SK-N-SH treated with all-trans-retinoic acid at 6 μM for 48 hours (cell line): ENCODE measurements at regions not wholly inside any gene's neighbourhood (a gene's known extent, or its start where the extent isn't known, plus 50 kb on each side); places are given as distances from the start of the nearest gene placed in this dataset.

ENCODE experiments used
- ATAC-seq: fragments of 200-7000 bp; cut with Tn5 transposase; 3 replicates; pipeline ENCODE4 v1.9.1; 2020; ENCODE audit warnings: mild to moderate bottlenecking, moderate library complexity
- BACH2 ChIP-seq: fragments of 250-450 bp; sonication (Bioruptor Pico); IDR thresholded peaks from 2 replicates; pipeline ENCODE4 v1.9.0; 2021; ENCODE audit warnings: mild to moderate bottlenecking, borderline replicate concordance
- CSDC2 ChIP-seq: fragments of 250-450 bp; sonication (Bioruptor Pico); IDR thresholded peaks from 2 replicates; pipeline ENCODE4 v1.5.0; 2020; ENCODE audit warnings: mild to moderate bottlenecking, moderate library complexity
- ESRRG ChIP-seq: fragments of 250-450 bp; sonication (Bioruptor Pico); IDR thresholded peaks from 2 replicates; pipeline ENCODE4 v1.6.1; 2021; ENCODE audit warnings: mild to moderate bottlenecking
- GLIS3 ChIP-seq: fragments of 250-450 bp; sonication (Bioruptor Pico); IDR thresholded peaks from 2 replicates; pipeline ENCODE4 v1.5.0; 2020; ENCODE audit warnings: mild to moderate bottlenecking, moderate library complexity
- ISL1 ChIP-seq: fragments of 250-450 bp; sonication (Bioruptor Pico); IDR thresholded peaks from 2 replicates; pipeline ENCODE4 v2.1.2; 2022; ENCODE audit warnings: mild to moderate bottlenecking, moderate library complexity
- OSR1 ChIP-seq: fragments of 250-450 bp; sonication (Bioruptor Pico); IDR thresholded peaks from 2 replicates; pipeline ENCODE4 v1.8.0; 2022; ENCODE audit warnings: moderate library complexity, mild to moderate bottlenecking, inconsistent platforms
- PPARA ChIP-seq: fragments of 250-450 bp; sonication (Bioruptor Pico); IDR thresholded peaks from 2 replicates; pipeline ENCODE4 v1.5.0; 2020; ENCODE audit warnings: mild to moderate bottlenecking, borderline replicate concordance
- RARB ChIP-seq: fragments of 250-450 bp; sonication (Bioruptor Pico); IDR thresholded peaks from 2 replicates; pipeline ENCODE4 v1.8.0; 2021; ENCODE audit warnings: mild to moderate bottlenecking, moderate library complexity
- SNAI2 ChIP-seq: fragments of 250-450 bp; sonication (Bioruptor Pico); IDR thresholded peaks from 2 replicates; pipeline ENCODE4 v1.5.0; 2020; ENCODE audit warnings: mild to moderate bottlenecking, moderate library complexity
- TCF4 ChIP-seq: fragments of 250-450 bp; sonication (Bioruptor Pico); IDR thresholded peaks from 2 replicates; pipeline ENCODE4 v1.8.0; 2021; ENCODE audit warnings: mild to moderate bottlenecking, moderate library complexity, borderline replicate concordance
- TOX ChIP-seq: fragments of 250-450 bp; sonication (Bioruptor Pico); IDR thresholded peaks from 2 replicates; pipeline ENCODE4 v1.8.0; 2021; ENCODE audit warnings: mild to moderate bottlenecking, moderate library complexity, borderline replicate concordance
- ZC3H10 ChIP-seq: fragments of 250-450 bp; sonication (Bioruptor Pico); IDR thresholded peaks from 2 replicates; pipeline ENCODE4 v1.5.1; 2021; ENCODE audit warnings: mild to moderate bottlenecking, moderate library complexity
- ZFP3 ChIP-seq: fragments of 250-450 bp; sonication (Bioruptor Pico); IDR thresholded peaks from 2 replicates; pipeline ENCODE4 v1.5.0; 2020; ENCODE audit warnings: mild to moderate bottlenecking, moderate library complexity
- ZFP30 ChIP-seq: fragments of 450-650 bp; formaldehyde crosslinking; IDR thresholded peaks from 2 replicates; pipeline ENCODE4 v1.5.0; 2022; ENCODE audit warnings: mild to moderate bottlenecking, moderate library complexity
- ZNF565 ChIP-seq: fragments of 450-650 bp; formaldehyde crosslinking; conservative IDR thresholded peaks from 2 replicates; pipeline ENCODE4 v1.5.0; 2020; ENCODE audit warnings: low read depth, mild to moderate bottlenecking, moderate library complexity
- ZNF70 ChIP-seq: fragments of 450-650 bp; formaldehyde crosslinking; IDR thresholded peaks from 2 replicates; pipeline ENCODE4 v1.5.0; 2020; ENCODE audit warnings: mild to moderate bottlenecking, moderate library complexity
- ZNF8 ChIP-seq: fragments of 450-650 bp; formaldehyde crosslinking; IDR thresholded peaks from 2 replicates; pipeline ENCODE4 v1.5.0; 2020; ENCODE audit warnings: mild to moderate bottlenecking, moderate library complexity
- TF ChIP-seq, protein P1 (sequence below): fragments of 250-450 bp; sonication (Bioruptor Pico); IDR thresholded peaks from 2 replicates; pipeline ENCODE4 v1.8.0; 2020; ENCODE audit warnings: mild to moderate bottlenecking, moderate library complexity, borderline replicate concordance
- TF ChIP-seq, protein P2 (sequence below): fragments of 250-450 bp; sonication (Bioruptor Pico); IDR thresholded peaks from 2 replicates; pipeline ENCODE4 v1.5.0; 2020; ENCODE audit warnings: mild to moderate bottlenecking, moderate library complexity
- TF ChIP-seq, protein P3 (sequence below): fragments of 250-450 bp; sonication (Bioruptor Pico); IDR thresholded peaks from 2 replicates; pipeline ENCODE4 v1.5.1; 2021; ENCODE audit warnings: mild to moderate bottlenecking, moderate library complexity
- TF ChIP-seq, protein P4 (sequence below): fragments of 250-450 bp; sonication (Bioruptor Pico); IDR thresholded peaks from 2 replicates; pipeline ENCODE4 v1.8.0; 2021; ENCODE audit warnings: low read depth, mild to moderate bottlenecking, moderate library complexity, borderline replicate concordance
- TF ChIP-seq, protein P5 (sequence below): fragments of 250-450 bp; sonication (Bioruptor Pico); IDR thresholded peaks from 2 replicates; pipeline ENCODE4 v1.5.1; 2020; ENCODE audit warnings: low read depth, mild to moderate bottlenecking, moderate library complexity

DNA sequence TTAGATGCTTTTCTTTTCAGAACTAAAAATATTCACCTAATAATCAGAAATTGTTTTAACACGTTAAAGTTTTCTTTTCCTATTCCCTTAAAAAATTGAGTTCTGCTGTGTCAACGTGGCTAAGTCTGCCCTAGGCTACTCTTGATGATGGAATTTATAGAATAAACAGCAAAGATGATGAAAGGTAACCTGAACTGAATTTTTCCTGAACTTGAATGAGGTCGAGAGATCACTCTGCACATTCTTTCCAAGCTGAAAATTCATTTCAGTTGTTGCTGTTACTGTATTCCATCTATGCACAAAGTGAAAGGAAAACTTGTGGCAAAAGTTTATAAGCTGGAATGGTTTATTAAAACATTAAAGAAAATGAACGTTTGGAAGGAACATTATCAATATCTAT lies 245.9 kb upstream of the GIMD1 start:
- TF ChIP-seq ESRRG (CRISPR knock-in tag), result no peak
- TF ChIP-seq ZC3H10 (CRISPR knock-in tag), result no peak
- TF ChIP-seq TCF4 (CRISPR knock-in tag), result no peak
- peak; percentile 75 for ATAC-seq

DNA sequence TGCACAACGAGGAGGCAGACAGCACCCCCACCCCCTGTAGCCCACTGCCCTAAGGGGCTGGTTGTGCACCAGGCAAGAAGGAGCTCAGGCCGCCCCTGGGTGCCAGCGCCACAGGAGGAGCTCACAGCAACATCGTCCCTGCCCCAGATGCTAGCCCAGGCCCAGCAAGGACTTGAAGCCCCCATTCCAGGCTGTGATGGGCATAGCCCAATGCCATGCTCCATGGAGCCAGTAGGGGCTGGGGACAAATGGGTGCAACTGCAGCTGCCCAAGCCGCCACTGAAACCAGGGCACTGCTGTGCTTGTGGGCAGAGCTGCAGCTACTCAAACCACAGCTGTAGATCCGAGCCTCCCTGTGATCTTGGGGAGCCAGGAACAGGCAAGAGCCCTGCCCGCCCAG lies 241.3 kb upstream of the GIMD1 start:
- TF ChIP-seq, protein P1, sequence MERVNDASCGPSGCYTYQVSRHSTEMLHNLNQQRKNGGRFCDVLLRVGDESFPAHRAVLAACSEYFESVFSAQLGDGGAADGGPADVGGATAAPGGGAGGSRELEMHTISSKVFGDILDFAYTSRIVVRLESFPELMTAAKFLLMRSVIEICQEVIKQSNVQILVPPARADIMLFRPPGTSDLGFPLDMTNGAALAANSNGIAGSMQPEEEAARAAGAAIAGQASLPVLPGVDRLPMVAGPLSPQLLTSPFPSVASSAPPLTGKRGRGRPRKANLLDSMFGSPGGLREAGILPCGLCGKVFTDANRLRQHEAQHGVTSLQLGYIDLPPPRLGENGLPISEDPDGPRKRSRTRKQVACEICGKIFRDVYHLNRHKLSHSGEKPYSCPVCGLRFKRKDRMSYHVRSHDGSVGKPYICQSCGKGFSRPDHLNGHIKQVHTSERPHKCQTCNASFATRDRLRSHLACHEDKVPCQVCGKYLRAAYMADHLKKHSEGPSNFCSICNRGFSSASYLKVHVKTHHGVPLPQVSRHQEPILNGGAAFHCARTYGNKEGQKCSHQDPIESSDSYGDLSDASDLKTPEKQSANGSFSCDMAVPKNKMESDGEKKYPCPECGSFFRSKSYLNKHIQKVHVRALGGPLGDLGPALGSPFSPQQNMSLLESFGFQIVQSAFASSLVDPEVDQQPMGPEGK (CRISPR knock-in tag), result no peak
- no peak for TF ChIP-seq ZNF8 (CRISPR knock-in tag)
- TF ChIP-seq GLIS3 (CRISPR knock-in tag), result no peak
- TF ChIP-seq OSR1 (CRISPR knock-in tag), result no peak
- TF ChIP-seq TCF4 (CRISPR knock-in tag), result no peak
- TF ChIP-seq ZNF565 (CRISPR knock-in tag), result no peak
- no peak for TF ChIP-seq TOX (CRISPR knock-in tag)
- no peak for TF ChIP-seq RARB (CRISPR knock-in tag)
- no peak for TF ChIP-seq SNAI2 (CRISPR knock-in tag)
- TF ChIP-seq, protein P2, sequence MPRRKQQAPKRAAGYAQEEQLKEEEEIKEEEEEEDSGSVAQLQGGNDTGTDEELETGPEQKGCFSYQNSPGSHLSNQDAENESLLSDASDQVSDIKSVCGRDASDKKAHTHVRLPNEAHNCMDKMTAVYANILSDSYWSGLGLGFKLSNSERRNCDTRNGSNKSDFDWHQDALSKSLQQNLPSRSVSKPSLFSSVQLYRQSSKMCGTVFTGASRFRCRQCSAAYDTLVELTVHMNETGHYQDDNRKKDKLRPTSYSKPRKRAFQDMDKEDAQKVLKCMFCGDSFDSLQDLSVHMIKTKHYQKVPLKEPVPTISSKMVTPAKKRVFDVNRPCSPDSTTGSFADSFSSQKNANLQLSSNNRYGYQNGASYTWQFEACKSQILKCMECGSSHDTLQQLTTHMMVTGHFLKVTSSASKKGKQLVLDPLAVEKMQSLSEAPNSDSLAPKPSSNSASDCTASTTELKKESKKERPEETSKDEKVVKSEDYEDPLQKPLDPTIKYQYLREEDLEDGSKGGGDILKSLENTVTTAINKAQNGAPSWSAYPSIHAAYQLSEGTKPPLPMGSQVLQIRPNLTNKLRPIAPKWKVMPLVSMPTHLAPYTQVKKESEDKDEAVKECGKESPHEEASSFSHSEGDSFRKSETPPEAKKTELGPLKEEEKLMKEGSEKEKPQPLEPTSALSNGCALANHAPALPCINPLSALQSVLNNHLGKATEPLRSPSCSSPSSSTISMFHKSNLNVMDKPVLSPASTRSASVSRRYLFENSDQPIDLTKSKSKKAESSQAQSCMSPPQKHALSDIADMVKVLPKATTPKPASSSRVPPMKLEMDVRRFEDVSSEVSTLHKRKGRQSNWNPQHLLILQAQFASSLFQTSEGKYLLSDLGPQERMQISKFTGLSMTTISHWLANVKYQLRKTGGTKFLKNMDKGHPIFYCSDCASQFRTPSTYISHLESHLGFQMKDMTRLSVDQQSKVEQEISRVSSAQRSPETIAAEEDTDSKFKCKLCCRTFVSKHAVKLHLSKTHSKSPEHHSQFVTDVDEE (CRISPR knock-in tag), result no peak
- TF ChIP-seq ZFP3 (CRISPR knock-in tag), result no peak
- TF ChIP-seq PPARA (CRISPR knock-in tag), result no peak
- TF ChIP-seq ZNF70 (CRISPR knock-in tag), result no peak
- no peak for TF ChIP-seq BACH2 (CRISPR knock-in tag)
- TF ChIP-seq CSDC2 (CRISPR knock-in tag), result no peak

DNA sequence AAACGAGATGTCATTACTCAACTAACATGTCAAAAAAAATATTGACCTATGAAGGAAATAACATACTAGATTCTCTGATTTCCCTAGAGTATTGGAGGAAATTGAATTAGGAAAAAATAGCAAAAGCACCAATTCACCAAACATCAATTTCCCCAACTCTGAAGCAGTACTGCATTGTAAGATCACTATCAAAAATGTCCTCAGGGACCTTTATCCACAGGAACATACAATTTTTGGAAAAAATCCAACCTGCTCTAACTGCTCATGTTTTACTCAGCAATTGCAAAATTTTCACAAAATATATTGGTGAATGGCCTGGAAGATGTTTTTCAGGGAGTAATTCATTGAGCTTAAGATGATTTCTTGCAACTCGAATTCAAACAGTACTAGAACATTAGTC lies 239.0 kb upstream of the GIMD1 start:
- no peak for ATAC-seq
- no peak for TF ChIP-seq BACH2 (CRISPR knock-in tag)
- TF ChIP-seq ZNF70 (CRISPR knock-in tag), result no peak
- TF ChIP-seq ZC3H10 (CRISPR knock-in tag), result no peak
- TF ChIP-seq, protein P3, sequence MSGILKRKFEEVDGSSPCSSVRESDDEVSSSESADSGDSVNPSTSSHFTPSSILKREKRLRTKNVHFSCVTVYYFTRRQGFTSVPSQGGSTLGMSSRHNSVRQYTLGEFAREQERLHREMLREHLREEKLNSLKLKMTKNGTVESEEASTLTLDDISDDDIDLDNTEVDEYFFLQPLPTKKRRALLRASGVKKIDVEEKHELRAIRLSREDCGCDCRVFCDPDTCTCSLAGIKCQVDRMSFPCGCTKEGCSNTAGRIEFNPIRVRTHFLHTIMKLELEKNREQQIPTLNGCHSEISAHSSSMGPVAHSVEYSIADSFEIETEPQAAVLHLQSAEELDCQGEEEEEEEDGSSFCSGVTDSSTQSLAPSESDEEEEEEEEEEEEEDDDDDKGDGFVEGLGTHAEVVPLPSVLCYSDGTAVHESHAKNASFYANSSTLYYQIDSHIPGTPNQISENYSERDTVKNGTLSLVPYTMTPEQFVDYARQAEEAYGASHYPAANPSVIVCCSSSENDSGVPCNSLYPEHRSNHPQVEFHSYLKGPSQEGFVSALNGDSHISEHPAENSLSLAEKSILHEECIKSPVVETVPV (CRISPR knock-in tag), result no peak
- TF ChIP-seq ZFP30, result no peak
- TF ChIP-seq ISL1 (CRISPR knock-in tag), result no peak
- TF ChIP-seq SNAI2 (CRISPR knock-in tag), result no peak
- TF ChIP-seq ZNF8 (CRISPR knock-in tag), result no peak
- no peak for TF ChIP-seq CSDC2 (CRISPR knock-in tag)
- no peak for TF ChIP-seq TCF4 (CRISPR knock-in tag)
- no peak for TF ChIP-seq GLIS3 (CRISPR knock-in tag)
- TF ChIP-seq RARB (CRISPR knock-in tag), result no peak
- TF ChIP-seq, protein P4, sequence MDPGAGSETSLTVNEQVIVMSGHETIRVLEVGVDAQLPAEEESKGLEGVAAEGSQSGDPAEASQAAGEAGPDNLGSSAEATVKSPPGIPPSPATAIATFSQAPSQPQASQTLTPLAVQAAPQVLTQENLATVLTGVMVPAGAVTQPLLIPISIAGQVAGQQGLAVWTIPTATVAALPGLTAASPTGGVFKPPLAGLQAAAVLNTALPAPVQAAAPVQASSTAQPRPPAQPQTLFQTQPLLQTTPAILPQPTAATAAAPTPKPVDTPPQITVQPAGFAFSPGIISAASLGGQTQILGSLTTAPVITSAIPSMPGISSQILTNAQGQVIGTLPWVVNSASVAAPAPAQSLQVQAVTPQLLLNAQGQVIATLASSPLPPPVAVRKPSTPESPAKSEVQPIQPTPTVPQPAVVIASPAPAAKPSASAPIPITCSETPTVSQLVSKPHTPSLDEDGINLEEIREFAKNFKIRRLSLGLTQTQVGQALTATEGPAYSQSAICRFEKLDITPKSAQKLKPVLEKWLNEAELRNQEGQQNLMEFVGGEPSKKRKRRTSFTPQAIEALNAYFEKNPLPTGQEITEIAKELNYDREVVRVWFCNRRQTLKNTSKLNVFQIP (CRISPR knock-in tag), result no peak
- TF ChIP-seq, protein P2 (CRISPR knock-in tag), result no peak
- no peak for TF ChIP-seq ESRRG (CRISPR knock-in tag)
- no peak for TF ChIP-seq PPARA (CRISPR knock-in tag)
- no peak for TF ChIP-seq ZFP3 (CRISPR knock-in tag)
- TF ChIP-seq OSR1 (CRISPR knock-in tag), result no peak
- TF ChIP-seq, protein P5, sequence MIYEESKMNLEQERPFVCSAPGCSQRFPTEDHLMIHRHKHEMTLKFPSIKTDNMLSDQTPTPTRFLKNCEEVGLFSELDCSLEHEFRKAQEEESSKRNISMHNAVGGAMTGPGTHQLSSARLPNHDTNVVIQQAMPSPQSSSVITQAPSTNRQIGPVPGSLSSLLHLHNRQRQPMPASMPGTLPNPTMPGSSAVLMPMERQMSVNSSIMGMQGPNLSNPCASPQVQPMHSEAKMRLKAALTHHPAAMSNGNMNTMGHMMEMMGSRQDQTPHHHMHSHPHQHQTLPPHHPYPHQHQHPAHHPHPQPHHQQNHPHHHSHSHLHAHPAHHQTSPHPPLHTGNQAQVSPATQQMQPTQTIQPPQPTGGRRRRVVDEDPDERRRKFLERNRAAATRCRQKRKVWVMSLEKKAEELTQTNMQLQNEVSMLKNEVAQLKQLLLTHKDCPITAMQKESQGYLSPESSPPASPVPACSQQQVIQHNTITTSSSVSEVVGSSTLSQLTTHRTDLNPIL (CRISPR knock-in tag), result no peak

More for the DNA sequence above, 241.3 kb upstream of the GIMD1 start:
- no peak for ATAC-seq
